H1 (cell line): ENCODE measurements at regions not wholly inside any gene's neighbourhood (a gene's known extent, or its start where the extent isn't known, plus 50 kb on each side); places are given as distances from the start of the nearest gene placed in this dataset.

Source experiments
- TF ChIP-seq, protein P1 (sequence below): IDR thresholded peaks from 2 replicates; pipeline ENCODE4 v1.6.1; 2012; ENCODE audit warnings: low read length, inconsistent platforms

- TF ChIP-seq, protein P1, sequence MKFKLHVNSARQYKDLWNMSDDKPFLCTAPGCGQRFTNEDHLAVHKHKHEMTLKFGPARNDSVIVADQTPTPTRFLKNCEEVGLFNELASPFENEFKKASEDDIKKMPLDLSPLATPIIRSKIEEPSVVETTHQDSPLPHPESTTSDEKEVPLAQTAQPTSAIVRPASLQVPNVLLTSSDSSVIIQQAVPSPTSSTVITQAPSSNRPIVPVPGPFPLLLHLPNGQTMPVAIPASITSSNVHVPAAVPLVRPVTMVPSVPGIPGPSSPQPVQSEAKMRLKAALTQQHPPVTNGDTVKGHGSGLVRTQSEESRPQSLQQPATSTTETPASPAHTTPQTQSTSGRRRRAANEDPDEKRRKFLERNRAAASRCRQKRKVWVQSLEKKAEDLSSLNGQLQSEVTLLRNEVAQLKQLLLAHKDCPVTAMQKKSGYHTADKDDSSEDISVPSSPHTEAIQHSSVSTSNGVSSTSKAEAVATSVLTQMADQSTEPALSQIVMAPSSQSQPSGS, result no peak
Measured at GRCh38 chr16:63069047-63069446, 1032.8 kb upstream of the CDH8 start (continued).
